NCI-H1436 (cell line): ENCODE measurements at regions not wholly inside any gene's neighbourhood (a gene's known extent, or its start where the extent isn't known, plus 50 kb on each side); places are given as distances from the start of the nearest gene placed in this dataset.

Experiments
- DNase-seq: peaks from one replicate; lab custom pipeline; 2025; lab: John Stamatoyannopoulos, UW

GRCh38 chr12:75834591-75834990, 197.0 kb downstream of the PHLDA1 start:
- no peak for DNase-seq

- no peak for DNase-seq
These were observed 198.3 kb downstream of the PHLDA1 start for GRCh38 chr12:75833268-75833667.

- no peak for DNase-seq
These were observed 200.2 kb downstream of the PHLDA1 start for GRCh38 chr12:75831402-75831801.

- DNase-seq: no peak
These were observed 204.5 kb downstream of the PHLDA1 start for GRCh38 chr12:75827061-75827460.

GRCh38 chr12:75825686-75826085, 205.9 kb downstream of the PHLDA1 start:
- no peak for DNase-seq

GRCh38 chr12:75823475-75823874, 208.1 kb downstream of the PHLDA1 start:
- DNase-seq: no peak

- no peak for DNase-seq
These were observed 209.2 kb downstream of the PHLDA1 start for GRCh38 chr12:75822416-75822815.

- DNase-seq: no peak
These were observed 210.6 kb downstream of the PHLDA1 start for GRCh38 chr12:75820848-75821578.

- no peak for DNase-seq
These were observed 211.5 kb downstream of the PHLDA1 start for GRCh38 chr12:75820071-75820470.

GRCh38 chr12:75819512-75819911, 212.1 kb downstream of the PHLDA1 start:
- no peak for DNase-seq

GRCh38 chr12:75818863-75819262, 212.7 kb downstream of the PHLDA1 start:
- no peak for DNase-seq

GRCh38 chr12:75816897-75817296, 214.7 kb downstream of the PHLDA1 start:
- no peak for DNase-seq

- no peak for DNase-seq
These were observed 215.8 kb downstream of the PHLDA1 start for GRCh38 chr12:75815756-75816155.

- DNase-seq: no peak
These were observed 216.5 kb downstream of the PHLDA1 start for GRCh38 chr12:75814851-75815754.

GRCh38 chr12:75813072-75813471, 218.5 kb downstream of the PHLDA1 start:
- no peak for DNase-seq

- no peak for DNase-seq
These were observed 219.1 kb downstream of the PHLDA1 start for GRCh38 chr12:75812271-75813018.

GRCh38 chr12:75809746-75810145, 221.8 kb downstream of the PHLDA1 start:
- DNase-seq: no peak

GRCh38 chr12:75807494-75807893, 224.1 kb downstream of the PHLDA1 start:
- no peak for DNase-seq

GRCh38 chr12:75805905-75806304, 225.7 kb downstream of the PHLDA1 start:
- DNase-seq: no peak

GRCh38 chr12:75805320-75805719, 226.3 kb downstream of the PHLDA1 start:
- DNase-seq: no peak

GRCh38 chr12:75798136-75798926, 233.2 kb downstream of the PHLDA1 start:
- no peak for DNase-seq

GRCh38 chr12:75795125-75795524, 236.5 kb downstream of the PHLDA1 start:
- no peak for DNase-seq
